Activated B cell treated with CpG ODN at 0.5 μM for 24 hours (primary cell): ENCODE measurements at regions not wholly inside any gene's neighbourhood (a gene's known extent, or its start where the extent isn't known, plus 50 kb on each side); places are given as distances from the start of the nearest gene placed in this dataset.

ENCODE experiments used
- ATAC-seq: fragments of 200-7000 bp; cut with Tn5 transposase; one replicate; pipeline ENCODE4 v1.10.0; 2021; ENCODE audit warnings: low read depth, mild to moderate bottlenecking, moderate library complexity
- CTCF ChIA-PET: fragments of 350-600 bp; sonication (Branson Sonifier 250); formaldehyde crosslinking; loops from one replicate; lab custom pipeline; 2021; ENCODE audit warnings: antibody characterized with exemption; lab: Charles Lee
- POLR2A ChIA-PET: fragments of 350-600 bp; sonication (Branson Sonifier 250); formaldehyde crosslinking; loops from one replicate; lab custom pipeline; 2021; ENCODE audit warnings: antibody characterized with exemption; lab: Charles Lee
- DNase-seq: peaks from one replicate; pipeline ENCODE4 v3.0.0; 2022
- H3K27ac Mint-ChIP-seq: one replicate; pipeline ENCODE4 v1.8.0; 2020; ENCODE audit warnings: mixed read lengths
- H3K27me3 Mint-ChIP-seq: one replicate; pipeline ENCODE4 v1.8.0; 2021; ENCODE audit warnings: mixed read lengths
- H3K36me3 Mint-ChIP-seq: one replicate; pipeline ENCODE4 v1.8.0; 2021; ENCODE audit warnings: low read depth, mixed read lengths
- H3K4me1 Mint-ChIP-seq: one replicate; pipeline ENCODE4 v1.8.0; 2021; ENCODE audit warnings: mixed read lengths
- H3K4me3 Mint-ChIP-seq: one replicate; pipeline ENCODE4 v1.8.0; 2020; ENCODE audit warnings: mild to moderate bottlenecking, mixed read lengths
- H3K9me3 Mint-ChIP-seq: one replicate; pipeline ENCODE4 v1.8.0; 2020; ENCODE audit warnings: mixed read lengths
- intact Hi-C: fragments of 100-400 bp; cut with micrococcal nuclease; formaldehyde crosslinking; loops from one replicate; pipeline ENCODE4 v1.15.1; 2024
- TF ChIP-seq, protein P1 (sequence below): fragments of 200-600 bp; IDR thresholded peaks from one replicate; pipeline ENCODE4 v1.8.0; 2022; ENCODE audit warnings: antibody characterized with exemption, mild to moderate bottlenecking

DNA sequence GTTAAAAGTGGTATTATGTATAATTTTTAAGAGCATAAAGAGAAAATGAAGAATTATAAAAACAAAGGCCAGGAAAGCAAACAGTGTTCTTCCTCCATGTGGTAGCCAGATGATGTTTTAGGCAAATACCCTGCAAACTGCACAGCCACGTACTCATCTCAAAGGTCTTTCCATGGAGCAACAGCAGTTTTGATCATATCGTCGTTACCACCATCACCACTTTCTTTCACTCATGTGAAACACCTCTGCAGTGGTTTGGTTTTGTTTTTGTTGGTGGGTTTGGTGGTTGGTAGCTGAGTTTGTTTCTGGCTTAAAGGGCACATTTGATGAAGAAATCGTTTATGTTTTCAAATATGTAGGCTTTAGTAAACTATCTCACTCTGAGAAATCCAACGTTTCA lies 229.9 kb upstream of the AMELY start:
- no peaks in the 10 kb centered on the region for H3K36me3 Mint-ChIP-seq
- ATAC-seq (no peak), DNase-seq (no peak)
- no peaks in the 10 kb centered on the region for H3K4me1 Mint-ChIP-seq
- ChIA-PET CTCF (no interaction called here), POLR2A (no interaction called here)
- no peaks in the 10 kb centered on the region for H3K9me3 Mint-ChIP-seq
- TF ChIP-seq, protein P1, sequence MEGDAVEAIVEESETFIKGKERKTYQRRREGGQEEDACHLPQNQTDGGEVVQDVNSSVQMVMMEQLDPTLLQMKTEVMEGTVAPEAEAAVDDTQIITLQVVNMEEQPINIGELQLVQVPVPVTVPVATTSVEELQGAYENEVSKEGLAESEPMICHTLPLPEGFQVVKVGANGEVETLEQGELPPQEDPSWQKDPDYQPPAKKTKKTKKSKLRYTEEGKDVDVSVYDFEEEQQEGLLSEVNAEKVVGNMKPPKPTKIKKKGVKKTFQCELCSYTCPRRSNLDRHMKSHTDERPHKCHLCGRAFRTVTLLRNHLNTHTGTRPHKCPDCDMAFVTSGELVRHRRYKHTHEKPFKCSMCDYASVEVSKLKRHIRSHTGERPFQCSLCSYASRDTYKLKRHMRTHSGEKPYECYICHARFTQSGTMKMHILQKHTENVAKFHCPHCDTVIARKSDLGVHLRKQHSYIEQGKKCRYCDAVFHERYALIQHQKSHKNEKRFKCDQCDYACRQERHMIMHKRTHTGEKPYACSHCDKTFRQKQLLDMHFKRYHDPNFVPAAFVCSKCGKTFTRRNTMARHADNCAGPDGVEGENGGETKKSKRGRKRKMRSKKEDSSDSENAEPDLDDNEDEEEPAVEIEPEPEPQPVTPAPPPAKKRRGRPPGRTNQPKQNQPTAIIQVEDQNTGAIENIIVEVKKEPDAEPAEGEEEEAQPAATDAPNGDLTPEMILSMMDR = no peak
- no peaks in the 10 kb centered on the region for H3K27me3 Mint-ChIP-seq
- no peak overlapping the region for H3K27ac Mint-ChIP-seq
- intact Hi-C loops = no loop called here
- no peak overlapping the region for H3K4me3 Mint-ChIP-seq
